ENCODE measurements at regions not wholly inside any gene's neighbourhood (a gene's known extent, or its start where the extent isn't known, plus 50 kb on each side); places are given as distances from the start of the nearest gene placed in this dataset.

GRCh38 chr1:187790724-187791123, 962.0 kb downstream of the PLA2G4A start:
- no peak for TF ChIP-seq CTCF (IDR thresholded peaks at IDR 0.05)
- TF ChIP-seq POLR2A (IDR thresholded peaks at IDR 0.05; ENCODE audit: low read length): no peak
- TF ChIP-seq MYC (IDR thresholded peaks at IDR 0.05; ENCODE audit: borderline replicate concordance, low read length): no peak
- TF ChIP-seq ZSCAN20 (CRISPR knock-in tag; IDR thresholded peaks at IDR 0.05): no peak
- no peak for TF ChIP-seq MAX (IDR thresholded peaks at IDR 0.05)
- TF ChIP-seq JUN (IDR thresholded peaks at IDR 0.05): no peak
- no peak for TF ChIP-seq EP300 (IDR thresholded peaks at IDR 0.05)
- no peak for TF ChIP-seq HDAC2 (IDR thresholded peaks at IDR 0.05)
- no peak for TF ChIP-seq REST (IDR thresholded peaks at IDR 0.05)

All from A549 (cell line).